OCI-LY7 (cell line): ENCODE measurements at regions not wholly inside any gene's neighbourhood (a gene's known extent, or its start where the extent isn't known, plus 50 kb on each side); places are given as distances from the start of the nearest gene placed in this dataset.

Experiments
- EZH2phosphoT487 ChIP-seq: fragments of 200-600 bp; sonication (generic); IDR thresholded peaks from 2 replicates; pipeline ENCODE4 v1.6.1; 2018; ENCODE audit warnings: low read depth, borderline replicate concordance, mild to moderate bottlenecking, mixed run types, antibody characterized with exemption, low read length, moderate library complexity, mixed read lengths
- TF ChIP-seq, protein P1 (sequence below): fragments of 200-600 bp; sonication (generic); conservative IDR thresholded peaks from 2 replicates; pipeline ENCODE4 v1.5.1; 2014; ENCODE audit warnings: mild to moderate bottlenecking, antibody characterized with exemption, low read length, moderate library complexity, mixed read lengths

GRCh38 chr14:103250181-103250580, 83.9 kb upstream of the EIF5 start:
- TF ChIP-seq, protein P1, sequence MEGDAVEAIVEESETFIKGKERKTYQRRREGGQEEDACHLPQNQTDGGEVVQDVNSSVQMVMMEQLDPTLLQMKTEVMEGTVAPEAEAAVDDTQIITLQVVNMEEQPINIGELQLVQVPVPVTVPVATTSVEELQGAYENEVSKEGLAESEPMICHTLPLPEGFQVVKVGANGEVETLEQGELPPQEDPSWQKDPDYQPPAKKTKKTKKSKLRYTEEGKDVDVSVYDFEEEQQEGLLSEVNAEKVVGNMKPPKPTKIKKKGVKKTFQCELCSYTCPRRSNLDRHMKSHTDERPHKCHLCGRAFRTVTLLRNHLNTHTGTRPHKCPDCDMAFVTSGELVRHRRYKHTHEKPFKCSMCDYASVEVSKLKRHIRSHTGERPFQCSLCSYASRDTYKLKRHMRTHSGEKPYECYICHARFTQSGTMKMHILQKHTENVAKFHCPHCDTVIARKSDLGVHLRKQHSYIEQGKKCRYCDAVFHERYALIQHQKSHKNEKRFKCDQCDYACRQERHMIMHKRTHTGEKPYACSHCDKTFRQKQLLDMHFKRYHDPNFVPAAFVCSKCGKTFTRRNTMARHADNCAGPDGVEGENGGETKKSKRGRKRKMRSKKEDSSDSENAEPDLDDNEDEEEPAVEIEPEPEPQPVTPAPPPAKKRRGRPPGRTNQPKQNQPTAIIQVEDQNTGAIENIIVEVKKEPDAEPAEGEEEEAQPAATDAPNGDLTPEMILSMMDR, result no peak
- TF ChIP-seq EZH2phosphoT487, result no peak
